ENCODE measurements at regions not wholly inside any gene's neighbourhood (a gene's known extent, or its start where the extent isn't known, plus 50 kb on each side); places are given as distances from the start of the nearest gene placed in this dataset.

DNA sequence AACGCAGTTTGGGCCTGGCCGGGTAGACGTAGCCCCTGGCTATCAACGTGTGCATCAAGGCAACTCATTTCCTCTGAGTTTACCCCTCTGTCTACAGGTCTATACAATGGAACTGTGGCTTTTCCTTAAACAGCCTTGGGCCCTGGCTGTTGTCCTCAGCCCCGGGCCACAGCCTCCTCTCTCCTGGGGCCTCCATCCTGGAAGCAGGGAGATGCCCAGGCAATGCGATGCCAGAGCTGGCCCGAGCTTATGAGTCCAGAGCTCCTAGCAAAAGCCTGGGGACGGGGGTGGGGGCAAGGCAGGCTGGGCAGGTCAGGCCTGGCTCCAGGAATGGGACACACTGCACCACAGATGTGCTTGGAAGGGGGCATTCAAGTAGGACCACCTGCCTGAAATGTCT is 89.6 kb upstream of the SMNDC1 start:
- TF ChIP-seq, protein P1, sequence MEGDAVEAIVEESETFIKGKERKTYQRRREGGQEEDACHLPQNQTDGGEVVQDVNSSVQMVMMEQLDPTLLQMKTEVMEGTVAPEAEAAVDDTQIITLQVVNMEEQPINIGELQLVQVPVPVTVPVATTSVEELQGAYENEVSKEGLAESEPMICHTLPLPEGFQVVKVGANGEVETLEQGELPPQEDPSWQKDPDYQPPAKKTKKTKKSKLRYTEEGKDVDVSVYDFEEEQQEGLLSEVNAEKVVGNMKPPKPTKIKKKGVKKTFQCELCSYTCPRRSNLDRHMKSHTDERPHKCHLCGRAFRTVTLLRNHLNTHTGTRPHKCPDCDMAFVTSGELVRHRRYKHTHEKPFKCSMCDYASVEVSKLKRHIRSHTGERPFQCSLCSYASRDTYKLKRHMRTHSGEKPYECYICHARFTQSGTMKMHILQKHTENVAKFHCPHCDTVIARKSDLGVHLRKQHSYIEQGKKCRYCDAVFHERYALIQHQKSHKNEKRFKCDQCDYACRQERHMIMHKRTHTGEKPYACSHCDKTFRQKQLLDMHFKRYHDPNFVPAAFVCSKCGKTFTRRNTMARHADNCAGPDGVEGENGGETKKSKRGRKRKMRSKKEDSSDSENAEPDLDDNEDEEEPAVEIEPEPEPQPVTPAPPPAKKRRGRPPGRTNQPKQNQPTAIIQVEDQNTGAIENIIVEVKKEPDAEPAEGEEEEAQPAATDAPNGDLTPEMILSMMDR (IDR thresholded peaks at IDR 0.05), result no peak
- TF ChIP-seq POLR2A (IDR thresholded peaks at IDR 0.05), result no peak

Measured in tibial nerve (tissue), 3 donors.